H9 (cell line): ENCODE measurements at regions not wholly inside any gene's neighbourhood (a gene's known extent, or its start where the extent isn't known, plus 50 kb on each side); places are given as distances from the start of the nearest gene placed in this dataset.
A peak's percentile ranks its signal among the peaks of the same experiment; 100 is the strongest.

Experiments used
- DNase-seq: peaks from one replicate; pipeline ENCODE4 v3.0.0-alpha.2; 2017
- H2AFZ ChIP-seq: one replicate; pipeline ENCODE4 v1.6.1; 2013; ENCODE audit warnings: mild to moderate bottlenecking, low read length, control low read depth, moderate library complexity
- H2AK5ac ChIP-seq: 2 replicates; pipeline ENCODE4 v1.6.1; 2013; ENCODE audit warnings: low read length, control low read depth, mixed read lengths; ENCODE audit not compliant: insufficient read length
- H2BK120ac ChIP-seq: one replicate; pipeline ENCODE4 v1.6.1; 2013; ENCODE audit warnings: low read depth, mild to moderate bottlenecking, low read length, control low read depth, inconsistent platforms; ENCODE audit not compliant: poor library complexity, severe bottlenecking
- H2BK12ac ChIP-seq: 2 replicates; pipeline ENCODE4 v1.6.1; 2013; ENCODE audit warnings: low read length, control low read depth, mixed read lengths, low read depth; ENCODE audit not compliant: insufficient read length
- H2BK15ac ChIP-seq: 2 replicates; pipeline ENCODE4 v1.6.1; 2013; ENCODE audit warnings: low read depth, low read length, control low read depth
- H2BK20ac ChIP-seq: one replicate; pipeline ENCODE4 v1.6.1; 2013; ENCODE audit warnings: low read depth, mild to moderate bottlenecking, low read length, control low read depth, inconsistent platforms; ENCODE audit not compliant: poor library complexity, severe bottlenecking
- H2BK5ac ChIP-seq: 2 replicates; pipeline ENCODE4 v1.6.1; 2013; ENCODE audit warnings: low read length, control low read depth, mixed read lengths; ENCODE audit not compliant: insufficient read length
- H3K14ac ChIP-seq: 2 replicates; pipeline ENCODE4 v1.6.1; 2013; ENCODE audit warnings: low read length, control low read depth; ENCODE audit not compliant: insufficient read depth
- H3K18ac ChIP-seq: 2 replicates; pipeline ENCODE4 v1.6.1; 2013; ENCODE audit warnings: low read depth, mild to moderate bottlenecking, mixed read lengths, low read length, control low read depth; ENCODE audit not compliant: insufficient read length
- H3K23ac ChIP-seq: 2 replicates; pipeline ENCODE4 v1.6.1; 2013; ENCODE audit warnings: low read length, control low read depth, mixed read lengths, low read depth; ENCODE audit not compliant: insufficient read length
- H3K23me2 ChIP-seq: 2 replicates; pipeline ENCODE4 v1.6.1; 2013; ENCODE audit warnings: low read depth, mild to moderate bottlenecking, mixed read lengths, low read length, control low read depth; ENCODE audit not compliant: insufficient read length, poor library complexity, severe bottlenecking
- H3K27ac ChIP-seq: 2 replicates; pipeline ENCODE4 v1.5.1; 2013; ENCODE audit warnings: low read length, control low read depth, mixed read lengths, low read depth; ENCODE audit not compliant: insufficient read length
- H3K27me3 ChIP-seq: 2 replicates; pipeline ENCODE4 v1.6.1; 2013; ENCODE audit warnings: low read length, control low read depth, inconsistent platforms; ENCODE audit not compliant: insufficient read depth
- H3K4ac ChIP-seq: 2 replicates; pipeline ENCODE4 v1.6.1; 2013; ENCODE audit warnings: low read depth, mild to moderate bottlenecking, control low read depth, inconsistent platforms, low read length, moderate library complexity
- H3K4me1 ChIP-seq: 2 replicates; pipeline ENCODE4 v1.6.1; 2013; ENCODE audit warnings: low read length, control low read depth, inconsistent platforms; ENCODE audit not compliant: insufficient read depth
- H3K4me2 ChIP-seq: 2 replicates; pipeline ENCODE4 v1.6.1; 2013; ENCODE audit warnings: low read length, control low read depth, mixed read lengths; ENCODE audit not compliant: insufficient read length, insufficient read depth
- H3K56ac ChIP-seq: 2 replicates; pipeline ENCODE4 v1.6.1; 2013; ENCODE audit warnings: low read depth, mild to moderate bottlenecking, mixed read lengths, low read length, control low read depth; ENCODE audit not compliant: insufficient read length
- H3K79me1 ChIP-seq: 2 replicates; pipeline ENCODE4 v1.6.1; 2013; ENCODE audit warnings: low read depth, mild to moderate bottlenecking, moderate library complexity, low read length, control low read depth, inconsistent platforms; ENCODE audit not compliant: insufficient read depth, poor library complexity, severe bottlenecking
- H3K79me2 ChIP-seq: 2 replicates; pipeline ENCODE4 v1.6.1; 2013; ENCODE audit warnings: low read length, control low read depth, inconsistent platforms; ENCODE audit not compliant: insufficient read depth
- H3K9ac ChIP-seq: 2 replicates; pipeline ENCODE4 v1.6.1; 2013; ENCODE audit warnings: low read length, control low read depth, mixed read lengths; ENCODE audit not compliant: insufficient read length; ENCODE audit errors: extremely low read depth
- H3K9me3 ChIP-seq: one replicate; pipeline ENCODE4 v1.6.1; 2013; ENCODE audit warnings: low read depth, low read length, inconsistent platforms; ENCODE audit not compliant: control insufficient read depth
- H3T11ph ChIP-seq: one replicate; pipeline ENCODE4 v1.6.1; 2013; ENCODE audit warnings: mild to moderate bottlenecking, low read length, control low read depth, inconsistent platforms
- H4K20me1 ChIP-seq: one replicate; pipeline ENCODE4 v1.6.1; 2013; ENCODE audit not compliant: control insufficient read depth, insufficient read length, insufficient read depth
- H4K5ac ChIP-seq: 2 replicates; pipeline ENCODE4 v1.6.1; 2013; ENCODE audit warnings: low read depth, mild to moderate bottlenecking, mixed read lengths, low read length, control low read depth; ENCODE audit not compliant: insufficient read length
- H4K8ac ChIP-seq: replicated peaks from 2 replicates; pipeline ENCODE4 v1.6.1; 2013; ENCODE audit warnings: low read length, control low read depth, mixed read lengths, low read depth; ENCODE audit not compliant: insufficient read length
- H4K91ac ChIP-seq: 2 replicates; pipeline ENCODE4 v1.6.1; 2013; ENCODE audit warnings: low read depth, mild to moderate bottlenecking, moderate library complexity, mixed read lengths, low read length, control low read depth; ENCODE audit not compliant: insufficient read length
- H3K27ac Mint-ChIP-seq, 3 experiments: 2 replicates in 2 of 3; 3 replicates in 1 of 3; pipeline ENCODE4 v1.8.0; 2020 to 2021; ENCODE audit warnings: mixed read lengths in 3 of 3, mild to moderate bottlenecking in 1 of 3, moderate library complexity in 1 of 3
- H3K27me3 Mint-ChIP-seq: 2 replicates; pipeline ENCODE4 v1.8.0; 2021; ENCODE audit warnings: low read depth, mild to moderate bottlenecking, moderate library complexity, mixed read lengths
- H3K36me3 Mint-ChIP-seq, 3 experiments: 2 replicates in 2 of 3; 3 replicates in 1 of 3; pipeline ENCODE4 v1.8.0; 2020 to 2021; ENCODE audit warnings: low read depth in 3 of 3, mixed read lengths in 3 of 3; ENCODE audit not compliant: insufficient read depth in 1 of 3
- H3K4me1 Mint-ChIP-seq, 2 experiments: 2 replicates each; pipeline ENCODE4 v1.8.0; 2020; ENCODE audit warnings: mixed read lengths in 2 of 2
- H3K4me3 Mint-ChIP-seq, 2 experiments: 2 replicates in 1 of 2; 3 replicates in 1 of 2; pipeline ENCODE4 v1.8.0; 2020 to 2021; ENCODE audit warnings: mild to moderate bottlenecking in 2 of 2, mixed read lengths in 2 of 2, moderate library complexity in 1 of 2
- H3K9me3 Mint-ChIP-seq, 2 experiments: 2 replicates in 1 of 2; 3 replicates in 1 of 2; pipeline ENCODE4 v1.8.0; 2020; ENCODE audit warnings: mild to moderate bottlenecking in 2 of 2, mixed read lengths in 2 of 2, moderate library complexity in 1 of 2
- WGBS: extraction: QIAGEN DNeasy Blood & Tissue Kit; methylation state at CpG from one replicate; pipeline ENCODE4 v1.1.7; 2013; ENCODE audit warnings: missing lambda C conversion rate, low lambda C conversion rate, mixed read lengths; ENCODE audit not compliant: insufficient read length; ENCODE audit errors: extremely low coverage; 5-methylcytosine and 5-hydroxymethylcytosine counted together
- TF ChIP-seq, protein P1 (sequence below): fragments of 200-600 bp; sonication (generic); conservative IDR thresholded peaks from 3 replicates; pipeline ENCODE4 v1.8.0; 2021; ENCODE audit warnings: antibody characterized with exemption, mild to moderate bottlenecking

GRCh38 chr22:48697223-48697622 lies 1130.5 kb downstream of the BRD1 start:
- Histone ChIP-seq H3K9me3 (no peaks in the 10 kb centered on the region), H2AK5ac (no peak overlapping the region), H2AFZ (no peak overlapping the region), H4K20me1 (no peaks in the 10 kb centered on the region), H3K9ac (no peak overlapping the region), H2BK15ac (no peak overlapping the region), H3K27me3 (no peaks in the 10 kb centered on the region), H3K4ac (no peak overlapping the region), H3K18ac (no peak overlapping the region), H2BK120ac (no peak overlapping the region), H3K79me2 (no peaks in the 10 kb centered on the region), H4K8ac (peak overlapping the region; percentile 30), H3K4me1 (no peaks in the 10 kb centered on the region), H3T11ph (no peak overlapping the region), H3K79me1 (no peaks in the 10 kb centered on the region), H2BK5ac (no peak overlapping the region), H3K23me2 (peaks cover 3% of the 10 kb centered on the region), H2BK20ac (no peak overlapping the region), H3K27ac (no peak overlapping the region), H3K4me2 (no peak overlapping the region), H4K91ac (no peak overlapping the region), H3K56ac (no peak overlapping the region), H4K5ac (no peak overlapping the region), H3K23ac (no peak overlapping the region), H3K14ac (no peak overlapping the region), H2BK12ac (no peak overlapping the region)
- H3K4me1 Mint-ChIP-seq, result no peaks in the 10 kb centered on the region
- H3K27me3 Mint-ChIP-seq, result no peaks in the 10 kb centered on the region
- DNase-seq, result no peak
- no CpG with 5 or more reads among the region's 3 CpGs for WGBS
- H3K27ac Mint-ChIP-seq, result no peak overlapping the region
- H3K4me3 Mint-ChIP-seq, result no peak overlapping the region
- TF ChIP-seq, protein P1, sequence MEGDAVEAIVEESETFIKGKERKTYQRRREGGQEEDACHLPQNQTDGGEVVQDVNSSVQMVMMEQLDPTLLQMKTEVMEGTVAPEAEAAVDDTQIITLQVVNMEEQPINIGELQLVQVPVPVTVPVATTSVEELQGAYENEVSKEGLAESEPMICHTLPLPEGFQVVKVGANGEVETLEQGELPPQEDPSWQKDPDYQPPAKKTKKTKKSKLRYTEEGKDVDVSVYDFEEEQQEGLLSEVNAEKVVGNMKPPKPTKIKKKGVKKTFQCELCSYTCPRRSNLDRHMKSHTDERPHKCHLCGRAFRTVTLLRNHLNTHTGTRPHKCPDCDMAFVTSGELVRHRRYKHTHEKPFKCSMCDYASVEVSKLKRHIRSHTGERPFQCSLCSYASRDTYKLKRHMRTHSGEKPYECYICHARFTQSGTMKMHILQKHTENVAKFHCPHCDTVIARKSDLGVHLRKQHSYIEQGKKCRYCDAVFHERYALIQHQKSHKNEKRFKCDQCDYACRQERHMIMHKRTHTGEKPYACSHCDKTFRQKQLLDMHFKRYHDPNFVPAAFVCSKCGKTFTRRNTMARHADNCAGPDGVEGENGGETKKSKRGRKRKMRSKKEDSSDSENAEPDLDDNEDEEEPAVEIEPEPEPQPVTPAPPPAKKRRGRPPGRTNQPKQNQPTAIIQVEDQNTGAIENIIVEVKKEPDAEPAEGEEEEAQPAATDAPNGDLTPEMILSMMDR, result no peak
- H3K9me3 Mint-ChIP-seq, result no peaks in the 10 kb centered on the region; a peak in 1 of 5 replicates
- no peaks in the 10 kb centered on the region for H3K36me3 Mint-ChIP-seq
